HepG2 (cell line): ENCODE measurements at regions not wholly inside any gene's neighbourhood (a gene's known extent, or its start where the extent isn't known, plus 50 kb on each side); places are given as distances from the start of the nearest gene placed in this dataset.

Experiments
- ATAC-seq: fragments of 200-7000 bp; cut with Tn5 transposase; 3 replicates; pipeline ENCODE4 v1.9.1; 2020; ENCODE audit warnings: mild to moderate bottlenecking, moderate library complexity
- BruUV-seq: library from RNA; stranded (reverse); fragments of 400-500 nt; replicated peaks from 2 replicates; lab custom pipeline; 2021; lab: Mats Ljungman, UMichigan
- CTCF ChIA-PET: fragments of 300-600 bp; formaldehyde crosslinking; extraction: SDS; loops from one replicate; lab custom pipeline; 2021; ENCODE audit warnings: low total read pairs, inconsistent platforms, low intra/inter-chr PET ratio; lab: Yijun Ruan, JAX
- POLR2A ChIA-PET: fragments of 350-600 bp; sonication (Branson Sonifier 250); formaldehyde crosslinking; loops from one replicate; lab custom pipeline; 2020; ENCODE audit warnings: antibody characterized with exemption, inconsistent platforms; lab: Yijun Ruan, JAX
- DNase-seq: peaks from one replicate; pipeline ENCODE4 v3.0.0-alpha.2; 2015; ENCODE audit warnings: low spot score
- FAIRE-seq: peaks from 3 replicates; lab custom pipeline; 2011; peaks lifted over from hg19 to GRCh38; lab: Jason Lieb, UNC
- H2AFZ ChIP-seq: one replicate; pipeline ENCODE4 v1.6.1; 2011; ENCODE audit warnings: low read length, inconsistent platforms
- H3K27ac ChIP-seq: fragments of 300-600 bp; 3 replicates; pipeline ENCODE4 v1.8.0; 2011; ENCODE audit warnings: mixed run types, mild to moderate bottlenecking, mixed read lengths, low read length, inconsistent platforms; ENCODE audit not compliant: insufficient read depth; ENCODE audit errors: extremely low read length
- H3K27me3 ChIP-seq, 2 experiments: fragments of 200-600 bp in 1 of 2; 2 replicates in 1 of 2; 3 replicates in 1 of 2; pipeline versions ENCODE4 v1.6.0 to v1.8.0; 2011; ENCODE audit warnings: low read length in 2 of 2, mild to moderate bottlenecking in 2 of 2, moderate library complexity in 2 of 2, inconsistent platforms in 1 of 2; ENCODE audit not compliant: insufficient read depth in 2 of 2, control insufficient read depth in 1 of 2
- H3K36me3 ChIP-seq, 2 experiments: fragments of 200-600 bp in 1 of 2; replicated peaks in 1 of 2; 2 replicates in 1 of 2; 3 replicates in 1 of 2; pipeline versions ENCODE4 v1.5.1 to v1.8.0; 2011; ENCODE audit warnings: low read length in 2 of 2, inconsistent platforms in 1 of 2; ENCODE audit not compliant: insufficient read depth in 2 of 2, control insufficient read depth in 1 of 2
- H3K4me1 ChIP-seq: 2 replicates; pipeline ENCODE4 v1.5.1; 2012; ENCODE audit warnings: low read length, inconsistent platforms; ENCODE audit not compliant: insufficient read depth
- H3K4me2 ChIP-seq: 2 replicates; pipeline ENCODE4 v1.6.0; 2011; ENCODE audit warnings: low read depth, low read length, inconsistent platforms
- H3K4me3 ChIP-seq, 3 experiments: fragments of 200-600 bp in 1 of 3; sonication (generic), shearing (Covaris generic) in 1 of 3; replicated peaks in 1 of 3; 2 replicates each; pipeline ENCODE4 v1.5.1; 2011 to 2016; ENCODE audit warnings: low read length in 3 of 3, inconsistent platforms in 2 of 3, low read depth in 2 of 3, mild to moderate bottlenecking in 2 of 3, control low read depth in 1 of 3, mixed read lengths in 1 of 3; ENCODE audit not compliant: insufficient read depth in 1 of 3
- H3K79me2 ChIP-seq: one replicate; pipeline ENCODE4 v1.6.1; 2011; ENCODE audit warnings: low read length, inconsistent platforms; ENCODE audit not compliant: insufficient read depth
- H3K9ac ChIP-seq: 2 replicates; pipeline ENCODE4 v1.6.0; 2011; ENCODE audit warnings: mild to moderate bottlenecking, low read depth, low read length, inconsistent platforms; ENCODE audit not compliant: insufficient read depth
- H3K9me3 ChIP-seq: 2 replicates; pipeline ENCODE4 v1.5.1; 2012; ENCODE audit warnings: mild to moderate bottlenecking, low read length
- H4K20me1 ChIP-seq: 2 replicates; pipeline ENCODE4 v1.6.0; 2011; ENCODE audit warnings: inconsistent platforms, mild to moderate bottlenecking, low read length, moderate library complexity; ENCODE audit not compliant: insufficient read depth
- ATF1 ChIP-seq: IDR thresholded peaks from 2 replicates; pipeline ENCODE4 v1.6.1; 2016; ENCODE audit warnings: mild to moderate bottlenecking, control low read depth
- GTF2F1 ChIP-seq: fragments of 150-350 bp; IDR thresholded peaks from 2 replicates; pipeline ENCODE4 v1.6.1; 2014; ENCODE audit warnings: low read length
- KAT8 ChIP-seq: IDR thresholded peaks from 2 replicates; pipeline ENCODE4 v1.6.1; 2016; ENCODE audit warnings: missing genetic modification reagents, missing compliant biosample characterization
- LCORL ChIP-seq, 2 experiments: fragments of 450-650 bp in 1 of 2; sonication (generic) in 1 of 2; formaldehyde crosslinking in 1 of 2; IDR thresholded peaks; 2 replicates each; pipeline versions ENCODE4 v1.5.0 to v1.6.1; 2017 to 2020; ENCODE audit warnings: antibody characterized with exemption in 1 of 2, missing genetic modification reagents in 1 of 2
- MYPOP ChIP-seq: sonication (generic); formaldehyde crosslinking; IDR thresholded peaks from 2 replicates; pipeline ENCODE4 v1.8.1; 2023; ENCODE audit warnings: mild to moderate bottlenecking, moderate library complexity, missing genetic modification reagents
- POGZ ChIP-seq: sonication (generic); formaldehyde crosslinking; IDR thresholded peaks from 2 replicates; pipeline ENCODE4 v1.4.0; 2020; ENCODE audit warnings: mild to moderate bottlenecking, missing genetic modification reagents
- RXRA ChIP-seq: sonication (generic); formaldehyde crosslinking; IDR thresholded peaks from 2 replicates; pipeline ENCODE4 v1.5.1; 2020; ENCODE audit warnings: missing genetic modification reagents
- SYNCRIP ChIP-seq: fragments of 200-400 bp; formaldehyde crosslinking; IDR thresholded peaks from 2 replicates; pipeline ENCODE4 v1.6.1; 2018; ENCODE audit warnings: mild to moderate bottlenecking, low read depth, low read length; ENCODE audit not compliant: insufficient read depth
- ZBTB43 ChIP-seq: sonication (generic); formaldehyde crosslinking; conservative IDR thresholded peaks from 2 replicates; pipeline ENCODE4 v1.4.0; 2020; ENCODE audit warnings: missing genetic modification reagents
- ZIK1 ChIP-seq: sonication (generic); formaldehyde crosslinking; IDR thresholded peaks from 2 replicates; pipeline ENCODE4 v1.5.0; 2020; ENCODE audit warnings: mild to moderate bottlenecking, low read depth, missing genetic modification reagents, borderline replicate concordance
- ZNF550 ChIP-seq: sonication (generic); formaldehyde crosslinking; IDR thresholded peaks from 2 replicates; pipeline ENCODE4 v1.4.0; 2020; ENCODE audit warnings: mild to moderate bottlenecking, missing genetic modification reagents, borderline replicate concordance
- WGBS: methylation state at CpG from one replicate; pipeline ENCODE4 v1.1.6; 2017; ENCODE audit warnings: low lambda C conversion rate; 5-methylcytosine and 5-hydroxymethylcytosine counted together
- in situ Hi-C: cut with HindIII; loops from 2 replicates; pipeline ENCODE4 v1.10.0; 2017; ENCODE audit warnings: low pct_unique_long_range_greater_than_20kb; ENCODE audit not compliant: extremely low pct_ligation_motif_present
- intact Hi-C: fragments of 100-400 bp; cut with micrococcal nuclease; formaldehyde crosslinking; loops from one replicate; pipeline ENCODE4 v1.10.0; 2022; ENCODE audit not compliant: unreplicated experiment
- TF ChIP-seq, protein P1 (sequence below): IDR thresholded peaks from 2 replicates; pipeline ENCODE4 v1.6.1; 2016; ENCODE audit warnings: low read depth, control low read depth

- TF ChIP-seq ZNF550 (CRISPR knock-in tag) (no peak), GTF2F1 (no peak), MYPOP (CRISPR knock-in tag) (no peak), LCORL (IDR thresholded peaks at IDR 0.05) (no peak), LCORL (CRISPR knock-in tag; IDR thresholded peaks at IDR 0.05) (no peak)
Measured at GRCh38 chr2:211161236-211161635, 604.8 kb downstream of the CPS1 start (continued).

DNA sequence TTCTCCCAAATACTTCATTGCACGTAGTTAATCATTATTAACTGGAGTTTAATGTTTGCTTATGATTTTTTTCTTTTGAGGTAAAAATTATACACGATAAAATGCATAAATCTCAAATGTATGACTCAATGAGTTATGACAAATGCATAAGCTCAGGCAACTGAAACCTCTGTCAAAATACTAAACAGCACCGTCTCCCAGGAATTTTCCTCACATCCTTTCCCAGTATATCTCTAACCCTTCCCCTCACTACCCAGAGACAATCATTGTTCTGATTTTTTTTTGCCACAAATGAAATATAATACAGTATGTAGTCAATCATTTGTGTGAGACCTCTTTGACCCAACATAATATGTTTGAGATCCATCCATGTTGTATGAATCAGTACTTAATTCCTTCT is 606.5 kb downstream of the CPS1 start:
- FAIRE-seq (no peak), ATAC-seq (no peak), DNase-seq (no peak)
- Histone ChIP-seq H3K27ac (no peak overlapping the region), H3K79me2 (no peaks in the 10 kb centered on the region), H2AFZ (no peak overlapping the region), H3K9ac (no peak overlapping the region), H3K4me1 (no peaks in the 10 kb centered on the region), H3K9me3 (no peaks in the 10 kb centered on the region), H3K27me3 (no peaks in the 10 kb centered on the region), H3K4me2 (no peak overlapping the region), H4K20me1 (no peaks in the 10 kb centered on the region), H3K4me3 (no peak overlapping the region), H3K36me3 (no peaks in the 10 kb centered on the region)
- intact Hi-C loops (no loop called here), in situ Hi-C loops (no loop called here)
- WGBS = 1% methylated on average over 3 of the region's 3 CpGs
- TF ChIP-seq KAT8 (CRISPR knock-in tag) (no peak), RXRA (CRISPR knock-in tag) (no peak), POGZ (CRISPR knock-in tag) (no peak), ZBTB43 (CRISPR knock-in tag) (no peak), SYNCRIP (no peak), ATF1 (CRISPR knock-in tag) (no peak), ZIK1 (CRISPR knock-in tag) (no peak)
- TF ChIP-seq, protein P1, sequence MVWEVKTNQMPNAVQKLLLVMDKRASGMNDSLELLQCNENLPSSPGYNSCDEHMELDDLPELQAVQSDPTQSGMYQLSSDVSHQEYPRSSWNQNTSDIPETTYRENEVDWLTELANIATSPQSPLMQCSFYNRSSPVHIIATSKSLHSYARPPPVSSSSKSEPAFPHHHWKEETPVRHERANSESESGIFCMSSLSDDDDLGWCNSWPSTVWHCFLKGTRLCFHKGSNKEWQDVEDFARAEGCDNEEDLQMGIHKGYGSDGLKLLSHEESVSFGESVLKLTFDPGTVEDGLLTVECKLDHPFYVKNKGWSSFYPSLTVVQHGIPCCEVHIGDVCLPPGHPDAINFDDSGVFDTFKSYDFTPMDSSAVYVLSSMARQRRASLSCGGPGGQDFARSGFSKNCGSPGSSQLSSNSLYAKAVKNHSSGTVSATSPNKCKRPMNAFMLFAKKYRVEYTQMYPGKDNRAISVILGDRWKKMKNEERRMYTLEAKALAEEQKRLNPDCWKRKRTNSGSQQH = no peak
- CTCF ChIA-PET = no interaction called here
- no TSS peak for BruUV-seq
- POLR2A ChIA-PET = no interaction called here
